Pancreas (tissue), 10 donors: ENCODE measurements at regions not wholly inside any gene's neighbourhood (a gene's known extent, or its start where the extent isn't known, plus 50 kb on each side); places are given as distances from the start of the nearest gene placed in this dataset.

Experiments used
- ATAC-seq, 4 donors: fragments of 200-7000 bp; cut with Tn5 transposase; one replicate each; pipeline versions ENCODE4 v1.8.0 to v1.9.1; 2020; ENCODE audit warnings: mild to moderate bottlenecking in 4 of 4, moderate library complexity in 4 of 4
- DNase-seq, 6 donors: peaks; one replicate each; pipeline ENCODE4 v3.0.0-alpha.2; 2020
- FAIRE-seq: peaks from 2 replicates; lab custom pipeline; 2012; peaks lifted over from hg19 to GRCh38; lab: Jason Lieb, UNC
- H3K27ac ChIP-seq, 4 donors: fragments of 200-600 bp; sonication (generic); 1 replicate in 3 of 4; 2 replicates in 1 of 4; pipeline versions ENCODE4 v1.5.0 to v1.8.0; 2020
- H3K27me3 ChIP-seq, 4 donors: fragments of 200-600 bp; one replicate each; pipeline ENCODE4 v1.8.0; 2021
- H3K36me3 ChIP-seq, 3 donors: fragments of 200-600 bp; sonication (generic) in 1 of 3; one replicate each; pipeline versions ENCODE4 v1.5.0 to v1.8.0; 2020 to 2021
- H3K4me1 ChIP-seq, 3 donors: fragments of 200-600 bp; one replicate each; pipeline ENCODE4 v1.8.0; 2021
- H3K4me3 ChIP-seq, 4 donors: fragments of 200-600 bp; sonication (generic) in 2 of 4; one replicate each; pipeline versions ENCODE4 v1.5.0 to v1.8.0; 2020 to 2021
- H3K9me3 ChIP-seq, 4 donors: fragments of 200-600 bp; one replicate each; pipeline ENCODE4 v1.8.0; 2021
- CTCF ChIP-seq, 4 donors: fragments of 200-600 bp; sonication (generic) in 3 of 4; IDR thresholded peaks; one replicate each; pipeline versions ENCODE4 v1.5.0 to v1.8.0; 2021; ENCODE audit warnings: antibody characterized with exemption in 4 of 4
- WGBS, 2 donors: extraction: QIAGEN DNeasy Blood & Tissue Kit; methylation state at CpG; one replicate each; pipeline ENCODE4 v1.1.7; 2013; 5-methylcytosine and 5-hydroxymethylcytosine counted together
- intact Hi-C, 3 donors: fragments of 100-400 bp; cut with DNase I; formaldehyde crosslinking; loops; one replicate each; pipeline versions ENCODE4 v1.11.1 to v1.14.2; 2022
- donor health status: healthy with polysubstance abuse.
- donor health status: DM: no; HTN: no; CAD: no; lungs with moderate emphysema.
- donor health status: DM: no; HTN: no; CAD: no.
- donor health status: control.
- donor health status: control.
- donor health status: Bipolar disorder and iron deficiency.
- donor health status: DM: yes; HTN: yes; CAD: no.
- donor health status: DM: no; HTN: no; CAD: no.
- donor health status: DM: no; HTN: no; CAD: no.
- donor health status: DM: yes; HTN: yes; CAD: no.

- TF ChIP-seq CTCF (IDR thresholded peaks at IDR 0.05): no peak
- ATAC-seq: peak in 2 of 4 donors; percentile 53 to 59
- no peaks in the 10 kb centered on the region for H3K27me3 ChIP-seq
- no peak for FAIRE-seq
- no peaks in the 10 kb centered on the region for H3K4me1 ChIP-seq
- intact Hi-C loops: no loop called here
- H3K9me3 ChIP-seq: no peaks in the 10 kb centered on the region
- no peak for DNase-seq
- WGBS, 2 donors: 58 to 67% methylated on average over 23 of the region's 23 CpGs
- no peak overlapping the region for H3K27ac ChIP-seq
- no peaks in the 10 kb centered on the region for H3K36me3 ChIP-seq
- no peak overlapping the region for H3K4me3 ChIP-seq
Measured at GRCh38 chr4:4677556-4678522, 136.0 kb upstream of the STX18 start.

GRCh38 chr4:4675641-4676040 is 133.8 kb upstream of the STX18 start:
- no peak overlapping the region for H3K4me3 ChIP-seq
- H3K27me3 ChIP-seq: no peaks in the 10 kb centered on the region
- H3K4me1 ChIP-seq: no peaks in the 10 kb centered on the region
- H3K27ac ChIP-seq: no peak overlapping the region
- H3K9me3 ChIP-seq: no peaks in the 10 kb centered on the region
- no peaks in the 10 kb centered on the region for H3K36me3 ChIP-seq
- no peak for FAIRE-seq
- no peak for TF ChIP-seq CTCF (IDR thresholded peaks at IDR 0.05)
- intact Hi-C loops: no loop called here
- no peak for ATAC-seq
- DNase-seq: no peak

- H3K27me3 ChIP-seq: no peaks in the 10 kb centered on the region
- H3K36me3 ChIP-seq: no peaks in the 10 kb centered on the region
- ATAC-seq (no peak), FAIRE-seq (no peak), DNase-seq (no peak)
- no peak overlapping the region for H3K4me3 ChIP-seq
- no peaks in the 10 kb centered on the region for H3K9me3 ChIP-seq
- intact Hi-C loops: no loop called here
- H3K4me1 ChIP-seq: no peaks in the 10 kb centered on the region
- no peak for TF ChIP-seq CTCF (IDR thresholded peaks at IDR 0.05)
- H3K27ac ChIP-seq: no peak overlapping the region
- 80 to 82% methylated on average over 3 of the region's 3 CpGs for WGBS, 2 donors
Measured at GRCh38 chr4:4675051-4675581, 133.3 kb upstream of the STX18 start.

- no peaks in the 10 kb centered on the region for H3K9me3 ChIP-seq
- FAIRE-seq: no peak
- no peak overlapping the region for H3K27ac ChIP-seq
- WGBS, 2 donors: 45 to 50% methylated on average over 19 of the region's 19 CpGs
- TF ChIP-seq CTCF (IDR thresholded peaks at IDR 0.05): no peak
- no peak for ATAC-seq
- H3K36me3 ChIP-seq: no peaks in the 10 kb centered on the region
- DNase-seq: peak in 1 of 6 donors; percentile 24
- intact Hi-C loops: no loop called here
- no peaks in the 10 kb centered on the region for H3K4me1 ChIP-seq
- no peak overlapping the region for H3K4me3 ChIP-seq
- no peaks in the 10 kb centered on the region for H3K27me3 ChIP-seq
Measured at GRCh38 chr4:4673070-4673469, 131.2 kb upstream of the STX18 start.

- no peak for FAIRE-seq
- no peak for ATAC-seq
- WGBS, 2 donors: 73 to 85% methylated on average over 8 of the region's 8 CpGs
- DNase-seq: no peak
- TF ChIP-seq CTCF (IDR thresholded peaks at IDR 0.05): no peak
- Histone ChIP-seq H3K9me3 (no peaks in the 10 kb centered on the region), H3K4me1 (no peaks in the 10 kb centered on the region), H3K27me3 (no peaks in the 10 kb centered on the region), H3K4me3 (no peak overlapping the region), H3K36me3 (no peaks in the 10 kb centered on the region), H3K27ac (no peak overlapping the region)
- intact Hi-C loops: no loop called here
Measured at GRCh38 chr4:4672402-4672801, 130.6 kb upstream of the STX18 start.
